ENCODE measurements at regions not wholly inside any gene's neighbourhood (a gene's known extent, or its start where the extent isn't known, plus 50 kb on each side); places are given as distances from the start of the nearest gene placed in this dataset.

DNA sequence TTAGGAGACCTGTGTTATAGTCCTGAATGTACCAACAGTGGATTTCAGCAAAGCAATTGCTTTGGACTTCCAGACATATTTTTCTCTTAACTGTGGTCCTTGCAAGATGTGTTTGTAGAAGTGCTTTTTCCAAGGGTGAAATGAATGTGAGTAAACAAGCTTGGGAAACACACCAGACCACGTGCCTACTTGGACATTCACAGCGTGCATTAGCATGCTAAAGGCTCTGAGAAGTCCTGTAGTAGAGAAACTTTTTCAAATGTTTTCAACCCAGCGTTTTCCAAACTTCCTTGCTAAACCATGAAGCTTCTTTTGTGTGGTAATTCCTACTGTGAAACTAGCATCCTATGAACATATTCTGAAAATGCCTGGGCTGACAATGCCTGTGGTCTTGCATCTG is 91.2 kb upstream of the DBX1 start:
- TF ChIP-seq RXRA (IDR thresholded peaks at IDR 0.05) (no peak), JUND (IDR thresholded peaks at IDR 0.05) (no peak), GABPA (IDR thresholded peaks at IDR 0.05 in 1 of 2, conservative IDR thresholded peaks at IDR 0.05 in 1 of 2) (no peak), YY1 (IDR thresholded peaks at IDR 0.05) (no peak), SP1 (IDR thresholded peaks at IDR 0.05) (no peak), RAD21 (IDR thresholded peaks at IDR 0.05) (no peak), TAF1 (conservative IDR thresholded peaks at IDR 0.05) (no peak), FOXA1 (IDR thresholded peaks at IDR 0.05) (no peak)
- TF ChIP-seq, protein P1, sequence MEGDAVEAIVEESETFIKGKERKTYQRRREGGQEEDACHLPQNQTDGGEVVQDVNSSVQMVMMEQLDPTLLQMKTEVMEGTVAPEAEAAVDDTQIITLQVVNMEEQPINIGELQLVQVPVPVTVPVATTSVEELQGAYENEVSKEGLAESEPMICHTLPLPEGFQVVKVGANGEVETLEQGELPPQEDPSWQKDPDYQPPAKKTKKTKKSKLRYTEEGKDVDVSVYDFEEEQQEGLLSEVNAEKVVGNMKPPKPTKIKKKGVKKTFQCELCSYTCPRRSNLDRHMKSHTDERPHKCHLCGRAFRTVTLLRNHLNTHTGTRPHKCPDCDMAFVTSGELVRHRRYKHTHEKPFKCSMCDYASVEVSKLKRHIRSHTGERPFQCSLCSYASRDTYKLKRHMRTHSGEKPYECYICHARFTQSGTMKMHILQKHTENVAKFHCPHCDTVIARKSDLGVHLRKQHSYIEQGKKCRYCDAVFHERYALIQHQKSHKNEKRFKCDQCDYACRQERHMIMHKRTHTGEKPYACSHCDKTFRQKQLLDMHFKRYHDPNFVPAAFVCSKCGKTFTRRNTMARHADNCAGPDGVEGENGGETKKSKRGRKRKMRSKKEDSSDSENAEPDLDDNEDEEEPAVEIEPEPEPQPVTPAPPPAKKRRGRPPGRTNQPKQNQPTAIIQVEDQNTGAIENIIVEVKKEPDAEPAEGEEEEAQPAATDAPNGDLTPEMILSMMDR (IDR thresholded peaks at IDR 0.05; ENCODE audit: low read depth, low read length, missing input control) = no peak
- TF ChIP-seq, protein P2, sequence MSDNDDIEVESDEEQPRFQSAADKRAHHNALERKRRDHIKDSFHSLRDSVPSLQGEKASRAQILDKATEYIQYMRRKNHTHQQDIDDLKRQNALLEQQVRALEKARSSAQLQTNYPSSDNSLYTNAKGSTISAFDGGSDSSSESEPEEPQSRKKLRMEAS (IDR thresholded peaks at IDR 0.05) = no peak
- TF ChIP-seq, protein P3, sequence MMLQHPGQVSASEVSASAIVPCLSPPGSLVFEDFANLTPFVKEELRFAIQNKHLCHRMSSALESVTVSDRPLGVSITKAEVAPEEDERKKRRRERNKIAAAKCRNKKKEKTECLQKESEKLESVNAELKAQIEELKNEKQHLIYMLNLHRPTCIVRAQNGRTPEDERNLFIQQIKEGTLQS (IDR thresholded peaks at IDR 0.05) = no peak
- TF ChIP-seq, protein P4, sequence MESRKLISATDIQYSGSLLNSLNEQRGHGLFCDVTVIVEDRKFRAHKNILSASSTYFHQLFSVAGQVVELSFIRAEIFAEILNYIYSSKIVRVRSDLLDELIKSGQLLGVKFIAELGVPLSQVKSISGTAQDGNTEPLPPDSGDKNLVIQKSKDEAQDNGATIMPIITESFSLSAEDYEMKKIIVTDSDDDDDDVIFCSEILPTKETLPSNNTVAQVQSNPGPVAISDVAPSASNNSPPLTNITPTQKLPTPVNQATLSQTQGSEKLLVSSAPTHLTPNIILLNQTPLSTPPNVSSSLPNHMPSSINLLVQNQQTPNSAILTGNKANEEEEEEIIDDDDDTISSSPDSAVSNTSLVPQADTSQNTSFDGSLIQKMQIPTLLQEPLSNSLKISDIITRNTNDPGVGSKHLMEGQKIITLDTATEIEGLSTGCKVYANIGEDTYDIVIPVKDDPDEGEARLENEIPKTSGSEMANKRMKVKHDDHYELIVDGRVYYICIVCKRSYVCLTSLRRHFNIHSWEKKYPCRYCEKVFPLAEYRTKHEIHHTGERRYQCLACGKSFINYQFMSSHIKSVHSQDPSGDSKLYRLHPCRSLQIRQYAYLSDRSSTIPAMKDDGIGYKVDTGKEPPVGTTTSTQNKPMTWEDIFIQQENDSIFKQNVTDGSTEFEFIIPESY (IDR thresholded peaks at IDR 0.05) = no peak
- TF ChIP-seq, protein P5, sequence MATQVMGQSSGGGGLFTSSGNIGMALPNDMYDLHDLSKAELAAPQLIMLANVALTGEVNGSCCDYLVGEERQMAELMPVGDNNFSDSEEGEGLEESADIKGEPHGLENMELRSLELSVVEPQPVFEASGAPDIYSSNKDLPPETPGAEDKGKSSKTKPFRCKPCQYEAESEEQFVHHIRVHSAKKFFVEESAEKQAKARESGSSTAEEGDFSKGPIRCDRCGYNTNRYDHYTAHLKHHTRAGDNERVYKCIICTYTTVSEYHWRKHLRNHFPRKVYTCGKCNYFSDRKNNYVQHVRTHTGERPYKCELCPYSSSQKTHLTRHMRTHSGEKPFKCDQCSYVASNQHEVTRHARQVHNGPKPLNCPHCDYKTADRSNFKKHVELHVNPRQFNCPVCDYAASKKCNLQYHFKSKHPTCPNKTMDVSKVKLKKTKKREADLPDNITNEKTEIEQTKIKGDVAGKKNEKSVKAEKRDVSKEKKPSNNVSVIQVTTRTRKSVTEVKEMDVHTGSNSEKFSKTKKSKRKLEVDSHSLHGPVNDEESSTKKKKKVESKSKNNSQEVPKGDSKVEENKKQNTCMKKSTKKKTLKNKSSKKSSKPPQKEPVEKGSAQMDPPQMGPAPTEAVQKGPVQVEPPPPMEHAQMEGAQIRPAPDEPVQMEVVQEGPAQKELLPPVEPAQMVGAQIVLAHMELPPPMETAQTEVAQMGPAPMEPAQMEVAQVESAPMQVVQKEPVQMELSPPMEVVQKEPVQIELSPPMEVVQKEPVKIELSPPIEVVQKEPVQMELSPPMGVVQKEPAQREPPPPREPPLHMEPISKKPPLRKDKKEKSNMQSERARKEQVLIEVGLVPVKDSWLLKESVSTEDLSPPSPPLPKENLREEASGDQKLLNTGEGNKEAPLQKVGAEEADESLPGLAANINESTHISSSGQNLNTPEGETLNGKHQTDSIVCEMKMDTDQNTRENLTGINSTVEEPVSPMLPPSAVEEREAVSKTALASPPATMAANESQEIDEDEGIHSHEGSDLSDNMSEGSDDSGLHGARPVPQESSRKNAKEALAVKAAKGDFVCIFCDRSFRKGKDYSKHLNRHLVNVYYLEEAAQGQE (IDR thresholded peaks at IDR 0.05) = no peak

Data from liver (tissue), 3 donors.